ENCODE measurements at regions not wholly inside any gene's neighbourhood (a gene's known extent, or its start where the extent isn't known, plus 50 kb on each side); places are given as distances from the start of the nearest gene placed in this dataset.

DNA sequence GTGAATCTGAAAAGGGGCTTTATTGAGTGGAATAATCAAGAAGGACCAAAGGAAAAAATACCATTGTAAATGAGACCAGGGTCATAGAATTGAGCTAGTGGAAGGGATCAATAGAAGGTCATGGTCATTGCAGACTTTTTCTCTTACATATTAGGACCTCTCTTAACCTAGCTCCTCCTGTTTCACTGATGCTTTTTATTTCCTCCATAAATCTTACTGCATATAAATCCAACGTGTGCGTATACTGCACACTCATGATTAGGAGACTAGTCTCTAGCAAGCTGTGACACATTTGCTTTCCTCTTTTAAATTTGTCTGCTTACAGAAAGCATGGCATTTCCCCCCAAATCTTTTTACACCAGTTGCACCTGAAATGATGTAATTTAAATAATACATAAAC lies 179.6 kb upstream of the B3GALT2 start:
- in situ Hi-C loops (cut with MboI; ENCODE audit: low sequenced_read_pairs in 4 of 4) (no loop called here), intact Hi-C loops (cut with DNase I; ENCODE audit: low total_unique reads) (no loop called here)
- H3K27me3 ChIP-seq: no peaks in the 10 kb centered on the region
- no peak overlapping the region for H3K4me3 ChIP-seq
- ATAC-seq (no peak), DNase-seq (no peak)
- H3K9me3 ChIP-seq: no peaks in the 10 kb centered on the region
- no peak for TF ChIP-seq POLR2A (IDR thresholded peaks at IDR 0.05)
- H3K27ac ChIP-seq: no peak overlapping the region
- no peaks in the 10 kb centered on the region for H3K4me1 ChIP-seq
- no peaks in the 10 kb centered on the region for H3K36me3 ChIP-seq

DNA sequence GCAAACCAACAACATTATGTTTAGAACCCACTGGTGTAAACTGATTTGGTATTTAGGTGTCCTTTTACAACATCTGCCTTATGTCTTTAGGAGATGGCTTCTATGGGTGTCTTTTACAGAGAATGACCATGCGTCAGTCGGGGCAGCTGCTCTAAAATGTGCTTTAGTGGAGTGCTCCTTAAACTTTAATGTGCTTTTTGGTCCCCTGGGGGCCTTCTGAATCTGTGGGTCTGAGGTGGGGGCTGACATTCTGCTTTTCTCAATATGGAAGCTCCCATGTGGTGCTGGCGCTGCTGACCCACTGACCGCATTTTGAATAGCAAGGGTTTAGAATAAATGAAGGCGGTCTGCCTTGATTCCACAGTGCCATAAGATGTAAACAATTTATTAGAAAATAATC lies 173.2 kb upstream of the B3GALT2 start:
- peaks cover 8 to 18% of the 10 kb centered on the region in 2 donors for H3K4me1 ChIP-seq
- ATAC-seq (no peak), DNase-seq (no peak)
- no peak for TF ChIP-seq POLR2A (IDR thresholded peaks at IDR 0.05)
- TF ChIP-seq, protein P1, sequence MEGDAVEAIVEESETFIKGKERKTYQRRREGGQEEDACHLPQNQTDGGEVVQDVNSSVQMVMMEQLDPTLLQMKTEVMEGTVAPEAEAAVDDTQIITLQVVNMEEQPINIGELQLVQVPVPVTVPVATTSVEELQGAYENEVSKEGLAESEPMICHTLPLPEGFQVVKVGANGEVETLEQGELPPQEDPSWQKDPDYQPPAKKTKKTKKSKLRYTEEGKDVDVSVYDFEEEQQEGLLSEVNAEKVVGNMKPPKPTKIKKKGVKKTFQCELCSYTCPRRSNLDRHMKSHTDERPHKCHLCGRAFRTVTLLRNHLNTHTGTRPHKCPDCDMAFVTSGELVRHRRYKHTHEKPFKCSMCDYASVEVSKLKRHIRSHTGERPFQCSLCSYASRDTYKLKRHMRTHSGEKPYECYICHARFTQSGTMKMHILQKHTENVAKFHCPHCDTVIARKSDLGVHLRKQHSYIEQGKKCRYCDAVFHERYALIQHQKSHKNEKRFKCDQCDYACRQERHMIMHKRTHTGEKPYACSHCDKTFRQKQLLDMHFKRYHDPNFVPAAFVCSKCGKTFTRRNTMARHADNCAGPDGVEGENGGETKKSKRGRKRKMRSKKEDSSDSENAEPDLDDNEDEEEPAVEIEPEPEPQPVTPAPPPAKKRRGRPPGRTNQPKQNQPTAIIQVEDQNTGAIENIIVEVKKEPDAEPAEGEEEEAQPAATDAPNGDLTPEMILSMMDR (IDR thresholded peaks at IDR 0.05 in 4 of 5, conservative IDR thresholded peaks at IDR 0.05 in 1 of 5): no peak
- H3K27ac ChIP-seq: no peak overlapping the region
- H3K27me3 ChIP-seq: no peaks in the 10 kb centered on the region
- H3K9me3 ChIP-seq: no peaks in the 10 kb centered on the region
- in situ Hi-C loops (cut with MboI; ENCODE audit: low sequenced_read_pairs in 4 of 4): no loop called here
- no peaks in the 10 kb centered on the region for H3K36me3 ChIP-seq
- intact Hi-C loops (cut with DNase I; ENCODE audit: low total_unique reads): no loop called here
- no peak overlapping the region for H3K4me3 ChIP-seq

DNA sequence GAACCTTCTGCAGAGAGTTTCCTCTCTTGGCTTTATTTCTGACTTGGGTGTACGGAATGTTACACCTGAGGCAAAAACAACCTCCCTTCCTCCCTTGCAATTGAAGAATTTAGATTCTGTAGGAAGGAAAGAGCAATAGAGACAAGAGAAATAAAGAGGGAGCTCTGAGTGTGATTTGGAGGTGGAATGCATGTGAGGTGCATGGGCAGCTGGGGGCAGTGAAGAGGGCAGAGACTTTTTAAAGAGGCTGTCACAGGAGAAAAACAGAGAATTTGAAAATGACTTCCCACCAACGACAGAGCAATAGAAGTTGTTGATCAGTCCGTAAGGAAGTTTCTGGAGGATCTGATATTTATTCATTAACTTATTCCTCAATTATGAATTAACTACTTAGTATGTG lies 172.0 kb upstream of the B3GALT2 start:
- TF ChIP-seq POLR2A (IDR thresholded peaks at IDR 0.05): no peak
- TF ChIP-seq, protein P1 (IDR thresholded peaks at IDR 0.05 in 4 of 5, conservative IDR thresholded peaks at IDR 0.05 in 1 of 5): no peak
- in situ Hi-C loops (cut with MboI; ENCODE audit: low sequenced_read_pairs in 4 of 4): no loop called here
- ATAC-seq (no peak), DNase-seq (no peak)
- H3K27ac ChIP-seq: no peak overlapping the region
- H3K4me3 ChIP-seq: no peak overlapping the region
- no peaks in the 10 kb centered on the region for H3K9me3 ChIP-seq
- intact Hi-C loops (cut with DNase I; ENCODE audit: low total_unique reads): no loop called here
- H3K36me3 ChIP-seq: no peaks in the 10 kb centered on the region
- H3K4me1 ChIP-seq: peaks cover 8 to 18% of the 10 kb centered on the region in 2 donors
- no peaks in the 10 kb centered on the region for H3K27me3 ChIP-seq

DNA sequence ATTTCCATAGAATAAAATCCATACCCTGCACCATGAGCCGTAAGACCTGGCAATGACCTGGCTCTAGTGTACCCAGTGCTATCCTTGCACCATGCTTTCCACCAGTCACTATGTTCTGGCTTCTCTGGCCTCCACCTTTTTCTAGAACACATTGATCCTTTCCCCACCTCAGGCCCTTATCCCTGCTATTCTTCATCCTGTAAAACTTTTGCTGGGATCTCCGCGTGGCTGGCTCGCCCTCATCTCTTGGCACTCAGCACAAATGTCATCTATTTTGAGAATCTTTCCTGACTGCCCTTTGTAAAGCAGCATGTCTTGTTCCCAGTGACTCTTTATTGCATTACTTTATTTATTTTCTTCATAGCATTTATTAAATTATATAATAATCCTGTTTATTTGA lies 169.8 kb upstream of the B3GALT2 start:
- H3K36me3 ChIP-seq: no peaks in the 10 kb centered on the region
- no peaks in the 10 kb centered on the region for H3K27me3 ChIP-seq
- peak overlapping the region in 1 of 4 donors; percentile 11 for H3K27ac ChIP-seq
- H3K4me3 ChIP-seq: no peak overlapping the region
- no peak for TF ChIP-seq POLR2A (IDR thresholded peaks at IDR 0.05)
- TF ChIP-seq, protein P1 (IDR thresholded peaks at IDR 0.05 in 4 of 5, conservative IDR thresholded peaks at IDR 0.05 in 1 of 5): no peak
- peak in 1 of 2 donors; percentile 14 for DNase-seq
- intact Hi-C loops (cut with DNase I; ENCODE audit: low total_unique reads) (no loop called here), in situ Hi-C loops (cut with MboI; ENCODE audit: low sequenced_read_pairs in 4 of 4) (no loop called here)
- ATAC-seq: peak in 1 of 2 donors; percentile 51
- H3K4me1 ChIP-seq: peaks cover 8 to 18% of the 10 kb centered on the region in 2 donors
- H3K9me3 ChIP-seq: no peaks in the 10 kb centered on the region

DNA sequence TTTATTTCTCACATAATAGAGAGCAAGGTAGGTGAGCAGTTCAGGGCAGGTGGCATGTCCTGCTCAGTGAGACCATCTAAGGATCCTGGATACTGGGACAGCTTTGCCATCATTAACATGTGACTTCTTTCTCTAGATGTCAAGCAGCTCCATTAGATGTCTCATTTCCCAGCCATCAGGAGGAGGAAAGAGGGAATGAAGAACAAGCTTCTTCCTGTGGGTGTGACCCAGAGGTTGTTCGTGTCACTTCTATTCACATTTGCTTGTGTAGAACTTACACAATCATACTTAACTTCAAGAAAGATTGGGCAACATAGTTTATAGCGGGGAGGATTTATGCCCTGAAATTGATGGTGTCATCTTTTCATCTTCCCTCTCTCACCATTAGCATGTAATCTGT lies 169.2 kb upstream of the B3GALT2 start:
- Histone ChIP-seq H3K4me3 (no peak overlapping the region), H3K27ac (no peak overlapping the region), H3K27me3 (no peaks in the 10 kb centered on the region), H3K36me3 (no peaks in the 10 kb centered on the region), H3K4me1 (peaks cover 8 to 18% of the 10 kb centered on the region in 2 donors), H3K9me3 (no peaks in the 10 kb centered on the region)
- ATAC-seq (no peak), DNase-seq (no peak)
- TF ChIP-seq, protein P1 (IDR thresholded peaks at IDR 0.05 in 4 of 5, conservative IDR thresholded peaks at IDR 0.05 in 1 of 5): no peak
- no peak for TF ChIP-seq POLR2A (IDR thresholded peaks at IDR 0.05)
- intact Hi-C loops (cut with DNase I; ENCODE audit: low total_unique reads) (no loop called here), in situ Hi-C loops (cut with MboI; ENCODE audit: low sequenced_read_pairs in 4 of 4) (no loop called here)
